Neuronal stem cell (in vitro differentiated cells): ENCODE measurements at regions not wholly inside any gene's neighbourhood (a gene's known extent, or its start where the extent isn't known, plus 50 kb on each side); places are given as distances from the start of the nearest gene placed in this dataset.

Experiments used
- DNase-seq: peaks from one replicate; pipeline ENCODE4 v3.0.0-alpha.2; 2013; ENCODE audit warnings: low spot score
- H2AFZ ChIP-seq: one replicate; pipeline ENCODE4 v1.6.1; 2013; ENCODE audit warnings: mild to moderate bottlenecking, low read length, inconsistent platforms
- H2AK5ac ChIP-seq: 2 replicates; pipeline ENCODE4 v1.6.1; 2013; ENCODE audit warnings: low read depth, mild to moderate bottlenecking, inconsistent platforms, low read length, moderate library complexity, mixed read lengths
- H2BK120ac ChIP-seq: 2 replicates; pipeline ENCODE4 v1.6.1; 2013; ENCODE audit warnings: low read depth, mild to moderate bottlenecking, inconsistent platforms, low read length, moderate library complexity, mixed read lengths
- H2BK12ac ChIP-seq: one replicate; pipeline ENCODE4 v1.6.1; 2013; ENCODE audit warnings: low read length, inconsistent platforms
- H2BK15ac ChIP-seq: 2 replicates; pipeline ENCODE4 v1.6.1; 2013; ENCODE audit warnings: mild to moderate bottlenecking, low read length, inconsistent platforms, mixed read lengths
- H2BK5ac ChIP-seq: one replicate; pipeline ENCODE4 v1.6.1; 2013; ENCODE audit warnings: inconsistent platforms, mild to moderate bottlenecking, low read length, moderate library complexity
- H3K14ac ChIP-seq: one replicate; pipeline ENCODE4 v1.6.1; 2013; ENCODE audit warnings: low read length, inconsistent platforms
- H3K18ac ChIP-seq: 2 replicates; pipeline ENCODE4 v1.6.1; 2013; ENCODE audit warnings: low read length, inconsistent platforms
- H3K23ac ChIP-seq: 2 replicates; pipeline ENCODE4 v1.6.1; 2013; ENCODE audit warnings: low read depth, mild to moderate bottlenecking, mixed read lengths, low read length, inconsistent platforms; ENCODE audit not compliant: poor library complexity
- H3K27ac ChIP-seq: replicated peaks from 3 replicates; pipeline ENCODE4 v1.5.1; 2013; ENCODE audit warnings: low read length, inconsistent platforms
- H3K27me3 ChIP-seq, 3 experiments: 2 replicates each; pipeline ENCODE4 v1.6.1; 2013; ENCODE audit warnings: low read length in 3 of 3, mild to moderate bottlenecking in 2 of 3, inconsistent platforms in 1 of 3, low read depth in 1 of 3, mixed read lengths in 1 of 3, moderate library complexity in 1 of 3; ENCODE audit not compliant: control insufficient read depth in 3 of 3, insufficient read depth in 3 of 3
- H3K36me3 ChIP-seq, 2 donors: replicated peaks in 1 of 2; 2 replicates each; pipeline ENCODE4 v1.6.1; 2013; ENCODE audit warnings: low read length in 2 of 2; ENCODE audit not compliant: control insufficient read depth in 2 of 2, insufficient read depth in 2 of 2
- H3K4ac ChIP-seq: 2 replicates; pipeline ENCODE4 v1.6.1; 2013; ENCODE audit warnings: inconsistent platforms, mild to moderate bottlenecking, low read length, moderate library complexity
- H3K4me1 ChIP-seq, 2 donors: 1 replicate in 1 of 2; 2 replicates in 1 of 2; pipeline ENCODE4 v1.6.1; 2013; ENCODE audit warnings: low read length in 2 of 2, low read depth in 1 of 2; ENCODE audit not compliant: control insufficient read depth in 2 of 2, insufficient read depth in 1 of 2
- H3K4me2 ChIP-seq: one replicate; pipeline ENCODE4 v1.6.1; 2013; ENCODE audit warnings: mild to moderate bottlenecking, low read length, inconsistent platforms; ENCODE audit not compliant: insufficient read depth, poor library complexity, severe bottlenecking
- H3K4me3 ChIP-seq, 2 donors: 2 replicates each; pipeline ENCODE4 v1.5.1; 2013; ENCODE audit warnings: low read length in 2 of 2, mild to moderate bottlenecking in 2 of 2, inconsistent platforms in 1 of 2, moderate library complexity in 1 of 2
- H3K79me1 ChIP-seq: one replicate; pipeline ENCODE4 v1.6.1; 2013; ENCODE audit warnings: low read depth, mild to moderate bottlenecking, inconsistent platforms, low read length, moderate library complexity
- H3K9ac ChIP-seq: one replicate; pipeline ENCODE4 v1.6.1; 2013; ENCODE audit warnings: mild to moderate bottlenecking, low read depth, low read length, inconsistent platforms; ENCODE audit not compliant: poor library complexity
- H3K9me3 ChIP-seq, 2 donors: replicated peaks in 1 of 2; 2 replicates each; pipeline versions ENCODE3 to v1.6.1; 2013; ENCODE audit warnings: low read length in 2 of 2, mild to moderate bottlenecking in 2 of 2, inconsistent platforms in 1 of 2, low read depth in 1 of 2, mixed read lengths in 1 of 2, moderate library complexity in 1 of 2; ENCODE audit not compliant: control insufficient read depth in 2 of 2, insufficient read depth in 1 of 2
- H4K8ac ChIP-seq: one replicate; pipeline ENCODE4 v1.6.1; 2013; ENCODE audit warnings: low read depth, mild to moderate bottlenecking, inconsistent platforms, low read length, moderate library complexity
- H4K91ac ChIP-seq: one replicate; pipeline ENCODE4 v1.6.1; 2013; ENCODE audit warnings: low read length, low read depth, mild to moderate bottlenecking, inconsistent platforms; ENCODE audit not compliant: poor library complexity
- WGBS, 2 donors: extraction: QIAGEN DNeasy Blood & Tissue Kit; methylation state at CpG; one replicate each; pipeline ENCODE4 v1.1.7; 2013; ENCODE audit warnings: missing lambda C conversion rate in 2 of 2, mixed read lengths in 1 of 2; ENCODE audit not compliant: insufficient read length in 2 of 2, insufficient replicate concordance in 1 of 2; ENCODE audit errors: extremely low coverage in 2 of 2; 5-methylcytosine and 5-hydroxymethylcytosine counted together

DNA sequence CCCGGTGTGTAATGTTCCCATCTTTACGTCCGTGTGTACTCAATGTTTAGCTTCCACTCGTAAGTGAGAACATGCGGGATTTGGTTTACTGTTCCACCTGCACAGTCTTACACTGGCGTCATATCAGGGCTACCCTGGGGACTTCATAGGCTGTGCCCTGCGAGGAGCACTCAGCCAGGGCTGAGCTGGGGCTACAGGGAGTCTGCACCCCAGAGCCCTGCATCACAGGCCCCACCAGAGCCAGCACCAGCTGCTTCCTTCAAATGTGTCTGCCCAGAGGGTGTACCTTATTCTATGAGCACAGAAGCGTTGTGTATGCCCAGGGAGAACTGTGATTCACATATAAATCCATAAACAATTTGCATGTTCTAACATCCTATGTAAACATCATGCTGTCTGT is 277.1 kb downstream of the TCERG1L start:
- Histone ChIP-seq H2BK12ac (no peak overlapping the region), H3K23ac (no peak overlapping the region), H3K27me3 (no peaks in the 10 kb centered on the region), H2BK15ac (no peak overlapping the region), H3K4me1 (peaks cover 0 to 5% of the 10 kb centered on the region in 2 donors), H4K91ac (no peak overlapping the region), H3K9ac (no peak overlapping the region), H3K18ac (no peak overlapping the region), H3K36me3 (no peaks in the 10 kb centered on the region), H3K9me3 (no peaks in the 10 kb centered on the region), H3K4me3 (no peak overlapping the region), H4K8ac (no peak overlapping the region), H2AK5ac (no peak overlapping the region), H3K79me1 (no peaks in the 10 kb centered on the region), H3K4me2 (no peak overlapping the region), H3K4ac (no peak overlapping the region), H2BK120ac (no peak overlapping the region), H3K27ac (no peak overlapping the region), H2AFZ (no peak overlapping the region), H2BK5ac (no peak overlapping the region), H3K14ac (no peak overlapping the region)
- no CpG with 5 or more reads among the region's 8 CpGs for WGBS, 2 donors
- no peak for DNase-seq

DNA sequence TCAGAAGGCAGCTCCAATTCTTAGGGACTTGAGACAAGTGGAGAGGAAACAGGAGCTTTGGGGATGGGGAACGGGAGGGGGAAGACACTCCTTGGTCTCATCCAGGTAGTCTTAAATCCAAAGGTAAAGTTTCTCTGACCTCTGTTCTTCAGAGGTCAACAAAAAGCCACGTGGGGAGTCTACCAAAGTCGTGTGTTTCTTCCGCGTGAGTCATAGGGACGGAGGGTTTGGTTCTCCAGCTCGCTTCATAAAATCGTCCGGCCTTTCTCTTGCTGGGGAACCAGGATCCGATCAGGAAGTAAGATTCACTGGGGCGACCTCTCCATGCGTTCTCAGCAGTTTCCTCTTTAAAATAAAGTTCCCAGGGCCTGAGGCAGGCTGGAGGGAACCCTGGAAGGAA is 275.7 kb downstream of the TCERG1L start:
- DNase-seq, result no peak

GRCh38 chr10:131038056-131038455 is 273.5 kb downstream of the TCERG1L start:
- H3K18ac ChIP-seq, result no peak overlapping the region
- H2BK12ac ChIP-seq, result no peak overlapping the region
- no peak overlapping the region for H3K27ac ChIP-seq
- no peak overlapping the region for H3K14ac ChIP-seq
- WGBS, 2 donors, result no CpG with 5 or more reads among the region's 6 CpGs
- H2BK120ac ChIP-seq, result no peak overlapping the region
- H3K4ac ChIP-seq, result no peak overlapping the region
- peaks cover 0 to 2% of the 10 kb centered on the region in 2 donors for H3K4me1 ChIP-seq
- H3K9me3 ChIP-seq, result peaks cover 0 to 2% of the 10 kb centered on the region in 2 donors
- no peaks in the 10 kb centered on the region for H3K79me1 ChIP-seq
- no peak overlapping the region for H3K4me3 ChIP-seq
- H2AK5ac ChIP-seq, result no peak overlapping the region
- H2AFZ ChIP-seq, result no peak overlapping the region
- DNase-seq, result no peak
- H2BK5ac ChIP-seq, result no peak overlapping the region
- H3K9ac ChIP-seq, result no peak overlapping the region
- H3K4me2 ChIP-seq, result no peak overlapping the region
- no peak overlapping the region for H2BK15ac ChIP-seq
- no peak overlapping the region for H4K8ac ChIP-seq
- H3K36me3 ChIP-seq, result no peaks in the 10 kb centered on the region
- no peak overlapping the region for H3K23ac ChIP-seq
- H3K27me3 ChIP-seq, result no peaks in the 10 kb centered on the region
- no peak overlapping the region for H4K91ac ChIP-seq

More for the DNA sequence above, 275.7 kb downstream of the TCERG1L start:
- Histone ChIP-seq H3K14ac (no peak overlapping the region), H2BK5ac (no peak overlapping the region), H4K91ac (no peak overlapping the region), H2BK12ac (no peak overlapping the region), H3K9me3 (peaks cover 0 to 2% of the 10 kb centered on the region in 2 donors), H3K79me1 (no peaks in the 10 kb centered on the region), H3K18ac (no peak overlapping the region), H2AFZ (no peak overlapping the region), H3K27ac (no peak overlapping the region), H3K4me3 (no peak overlapping the region), H4K8ac (no peak overlapping the region), H3K23ac (no peak overlapping the region), H3K36me3 (no peaks in the 10 kb centered on the region), H3K4me1 (peaks cover 0 to 5% of the 10 kb centered on the region in 2 donors), H3K4ac (no peak overlapping the region), H2BK15ac (no peak overlapping the region), H2BK120ac (no peak overlapping the region), H3K4me2 (no peak overlapping the region), H2AK5ac (no peak overlapping the region), H3K9ac (no peak overlapping the region), H3K27me3 (no peaks in the 10 kb centered on the region)
- WGBS, 2 donors, result no CpG with 5 or more reads among the region's 12 CpGs

GRCh38 chr10:131041031-131041430 is 270.5 kb downstream of the TCERG1L start:
- Histone ChIP-seq H3K4ac (no peak overlapping the region), H3K4me3 (no peak overlapping the region), H3K27ac (no peak overlapping the region), H2AFZ (no peak overlapping the region), H3K4me1 (no peaks in the 10 kb centered on the region), H4K8ac (no peak overlapping the region), H3K4me2 (no peak overlapping the region), H3K23ac (no peak overlapping the region), H3K9ac (no peak overlapping the region), H3K18ac (no peak overlapping the region), H3K79me1 (no peaks in the 10 kb centered on the region), H3K36me3 (no peaks in the 10 kb centered on the region), H3K27me3 (no peaks in the 10 kb centered on the region), H2BK5ac (no peak overlapping the region), H4K91ac (no peak overlapping the region), H3K9me3 (peaks cover 0 to 5% of the 10 kb centered on the region in 2 donors), H2BK15ac (no peak overlapping the region), H2BK12ac (no peak overlapping the region), H2AK5ac (no peak overlapping the region), H3K14ac (no peak overlapping the region), H2BK120ac (no peak overlapping the region)
- no peak for DNase-seq
- no CpG with 5 or more reads among the region's 10 CpGs for WGBS, 2 donors
